ENCODE measurements at regions not wholly inside any gene's neighbourhood (a gene's known extent, or its start where the extent isn't known, plus 50 kb on each side); places are given as distances from the start of the nearest gene placed in this dataset.

- no peak for DNase-seq (ENCODE audit: low spot score)
Measured at GRCh38 chr4:186889876-186890643, 166.4 kb upstream of the FAT1 start.

- DNase-seq (ENCODE audit: low spot score) = no peak
Measured at GRCh38 chr4:186891859-186892486, 168.3 kb upstream of the FAT1 start.

- no peak for DNase-seq (ENCODE audit: low spot score)
Measured at GRCh38 chr4:186898367-186898766, 174.7 kb upstream of the FAT1 start.

GRCh38 chr4:186900232-186900900 is 176.7 kb upstream of the FAT1 start:
- no peak for DNase-seq (ENCODE audit: low spot score)

- no peak for DNase-seq (ENCODE audit: low spot score)
Measured at GRCh38 chr4:186900984-186901383, 177.3 kb upstream of the FAT1 start.

- no peak for DNase-seq (ENCODE audit: low spot score)
Measured at GRCh38 chr4:186901850-186902249, 178.2 kb upstream of the FAT1 start.

- no peak for DNase-seq (ENCODE audit: low spot score)
Measured at GRCh38 chr4:186902361-186902760, 178.7 kb upstream of the FAT1 start.

GRCh38 chr4:186904101-186904500 is 180.4 kb upstream of the FAT1 start:
- no peak for DNase-seq (ENCODE audit: low spot score)

GRCh38 chr4:186906722-186907121 is 183.1 kb upstream of the FAT1 start:
- DNase-seq (ENCODE audit: low spot score) = no peak

- DNase-seq (ENCODE audit: low spot score) = no peak
Measured at GRCh38 chr4:186910385-186910784, 186.7 kb upstream of the FAT1 start.

- DNase-seq (ENCODE audit: low spot score) = no peak
Measured at GRCh38 chr4:186912606-186913005, 188.9 kb upstream of the FAT1 start.

- no peak for DNase-seq (ENCODE audit: low spot score)
Measured at GRCh38 chr4:186915816-186916215, 192.2 kb upstream of the FAT1 start.

- no peak for DNase-seq (ENCODE audit: low spot score)
Measured at GRCh38 chr4:186917136-186917535, 193.5 kb upstream of the FAT1 start.

- no peak for DNase-seq (ENCODE audit: low spot score)
Measured at GRCh38 chr4:186918466-186918865, 194.8 kb upstream of the FAT1 start.

- no peak for DNase-seq (ENCODE audit: low spot score)
Measured at GRCh38 chr4:186919340-186919739, 195.7 kb upstream of the FAT1 start.

- no peak for DNase-seq (ENCODE audit: low spot score)
Measured at GRCh38 chr4:186920483-186920882, 196.8 kb upstream of the FAT1 start.

- no peak for DNase-seq (ENCODE audit: low spot score)
Measured at GRCh38 chr4:186920992-186921391, 197.3 kb upstream of the FAT1 start.

GRCh38 chr4:186924723-186925122 is 201.1 kb upstream of the FAT1 start:
- no peak for DNase-seq (ENCODE audit: low spot score)

GRCh38 chr4:186927624-186928023 is 204.0 kb upstream of the FAT1 start:
- DNase-seq (ENCODE audit: low spot score) = no peak

- no peak for DNase-seq (ENCODE audit: low spot score)
Measured at GRCh38 chr4:186930024-186930423, 206.4 kb upstream of the FAT1 start.

GRCh38 chr4:186931519-186931918 is 207.9 kb upstream of the FAT1 start:
- DNase-seq (ENCODE audit: low spot score) = no peak

GRCh38 chr4:186932196-186932595 is 208.5 kb upstream of the FAT1 start:
- DNase-seq (ENCODE audit: low spot score) = no peak

GRCh38 chr4:186932631-186933187 is 209.1 kb upstream of the FAT1 start:
- no peak for DNase-seq (ENCODE audit: low spot score)
